Brain microvascular endothelial cell (primary cell): ENCODE measurements at regions not wholly inside any gene's neighbourhood (a gene's known extent, or its start where the extent isn't known, plus 50 kb on each side); places are given as distances from the start of the nearest gene placed in this dataset.

Experiments used
- DNase-seq: peaks from one replicate; pipeline ENCODE4 v3.0.0-alpha.2; 2020
- H3K27ac ChIP-seq: fragments of 250-450 bp; sonication (Bioruptor Pico); 2 replicates; pipeline ENCODE4 v1.5.1; 2020; ENCODE audit warnings: mild to moderate bottlenecking, moderate library complexity
- H3K27me3 ChIP-seq: fragments of 250-450 bp; sonication (Bioruptor Pico); replicated peaks from 2 replicates; pipeline ENCODE4 v1.5.1; 2020; ENCODE audit warnings: mild to moderate bottlenecking
- H3K36me3 ChIP-seq: fragments of 250-450 bp; sonication (Bioruptor Pico); replicated peaks from 2 replicates; pipeline ENCODE4 v1.5.1; 2020; ENCODE audit warnings: mild to moderate bottlenecking
- H3K4me3 ChIP-seq: 2 replicates; pipeline ENCODE4 v1.5.1; 2011; ENCODE audit warnings: low read depth, mild to moderate bottlenecking, control low read depth, low read length, moderate library complexity
- in situ Hi-C: cut with HindIII; loops from 2 replicates; pipeline ENCODE4 v1.10.0; 2017; ENCODE audit warnings: low sequenced_read_pairs, low pct_ligation_motif_present
- TF ChIP-seq, protein P1 (sequence below): IDR thresholded peaks from 2 replicates; pipeline ENCODE4 v1.5.1; 2011; ENCODE audit warnings: low read depth, mild to moderate bottlenecking, moderate library complexity, low read length, control low read depth, inconsistent platforms; ENCODE audit errors: missing control alignments

GRCh38 chr17:73749337-73749823 is 105.1 kb upstream of the SDK2 start:
- no peaks in the 10 kb centered on the region for H3K27me3 ChIP-seq
- no peak for DNase-seq

DNA sequence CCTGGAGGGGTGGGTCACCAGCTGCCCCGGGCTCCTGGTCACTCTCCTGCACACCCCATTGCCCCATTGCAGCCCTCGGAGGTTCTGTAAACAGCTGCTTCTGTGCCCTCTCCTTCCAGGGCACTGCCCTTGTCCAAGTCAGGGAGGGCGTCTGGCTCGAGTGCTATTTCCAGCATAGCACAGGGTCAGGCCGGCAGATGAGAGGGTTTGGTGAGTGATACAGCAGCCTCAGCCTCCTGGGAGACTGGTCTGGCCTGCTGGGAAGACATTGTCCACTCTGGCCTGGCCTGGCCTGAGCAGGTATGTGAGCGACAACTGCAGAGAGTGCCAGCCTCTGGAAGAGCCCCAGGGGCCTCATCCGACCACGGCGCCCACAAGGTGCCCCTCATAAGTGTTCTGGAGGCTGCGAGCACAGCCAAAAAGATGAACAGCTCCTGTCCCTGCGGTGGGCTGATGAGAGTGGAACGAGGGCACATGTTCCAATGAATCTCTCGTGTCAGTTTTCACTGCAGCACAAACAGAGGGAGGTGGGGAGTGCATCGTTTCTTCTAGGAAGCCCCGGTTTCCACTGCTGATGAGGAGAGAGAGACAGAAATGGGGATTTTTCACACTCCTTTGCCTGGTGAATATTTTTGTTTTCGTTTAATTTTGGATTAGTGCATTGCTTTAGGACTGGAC is 105.8 kb upstream of the SDK2 start:
- no peaks in the 10 kb centered on the region for H3K36me3 ChIP-seq
- no peak overlapping the region for H3K4me3 ChIP-seq
- TF ChIP-seq, protein P1, sequence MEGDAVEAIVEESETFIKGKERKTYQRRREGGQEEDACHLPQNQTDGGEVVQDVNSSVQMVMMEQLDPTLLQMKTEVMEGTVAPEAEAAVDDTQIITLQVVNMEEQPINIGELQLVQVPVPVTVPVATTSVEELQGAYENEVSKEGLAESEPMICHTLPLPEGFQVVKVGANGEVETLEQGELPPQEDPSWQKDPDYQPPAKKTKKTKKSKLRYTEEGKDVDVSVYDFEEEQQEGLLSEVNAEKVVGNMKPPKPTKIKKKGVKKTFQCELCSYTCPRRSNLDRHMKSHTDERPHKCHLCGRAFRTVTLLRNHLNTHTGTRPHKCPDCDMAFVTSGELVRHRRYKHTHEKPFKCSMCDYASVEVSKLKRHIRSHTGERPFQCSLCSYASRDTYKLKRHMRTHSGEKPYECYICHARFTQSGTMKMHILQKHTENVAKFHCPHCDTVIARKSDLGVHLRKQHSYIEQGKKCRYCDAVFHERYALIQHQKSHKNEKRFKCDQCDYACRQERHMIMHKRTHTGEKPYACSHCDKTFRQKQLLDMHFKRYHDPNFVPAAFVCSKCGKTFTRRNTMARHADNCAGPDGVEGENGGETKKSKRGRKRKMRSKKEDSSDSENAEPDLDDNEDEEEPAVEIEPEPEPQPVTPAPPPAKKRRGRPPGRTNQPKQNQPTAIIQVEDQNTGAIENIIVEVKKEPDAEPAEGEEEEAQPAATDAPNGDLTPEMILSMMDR, result no peak
- no peaks in the 10 kb centered on the region for H3K27me3 ChIP-seq
- H3K27ac ChIP-seq, result no peak overlapping the region
- in situ Hi-C loops, result no loop called here
- no peak for DNase-seq

More at GRCh38 chr17:73749337-73749823, 105.1 kb upstream of the SDK2 start:
- Histone ChIP-seq H3K36me3 (no peaks in the 10 kb centered on the region), H3K27ac (no peak overlapping the region), H3K4me3 (no peak overlapping the region)
- in situ Hi-C loops, result no loop called here
- TF ChIP-seq, protein P1, result no peak

DNA sequence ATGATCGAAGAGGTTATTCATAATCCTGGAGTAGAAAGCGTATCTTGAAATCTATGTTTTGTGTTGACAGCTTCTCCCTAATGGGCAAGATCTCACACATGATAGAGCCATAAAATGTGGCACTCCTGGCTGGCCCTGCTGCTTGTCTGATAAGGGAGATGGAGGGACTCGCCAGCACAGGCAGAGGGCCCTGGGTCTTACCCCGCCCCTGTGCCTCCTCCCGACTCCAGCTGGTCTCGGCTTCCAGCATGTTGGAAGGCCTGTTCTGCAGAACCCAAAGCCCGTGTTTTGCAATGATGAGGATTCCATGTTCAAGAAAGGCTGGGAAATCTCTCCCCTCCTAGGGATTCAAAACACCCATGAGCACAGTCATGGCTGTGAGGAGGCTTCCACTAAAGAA is 106.7 kb upstream of the SDK2 start:
- H3K4me3 ChIP-seq, result no peak overlapping the region
- DNase-seq, result no peak
- no peaks in the 10 kb centered on the region for H3K36me3 ChIP-seq
- in situ Hi-C loops, result no loop called here
- H3K27me3 ChIP-seq, result no peaks in the 10 kb centered on the region
- TF ChIP-seq, protein P1, result no peak
- no peak overlapping the region for H3K27ac ChIP-seq

DNA sequence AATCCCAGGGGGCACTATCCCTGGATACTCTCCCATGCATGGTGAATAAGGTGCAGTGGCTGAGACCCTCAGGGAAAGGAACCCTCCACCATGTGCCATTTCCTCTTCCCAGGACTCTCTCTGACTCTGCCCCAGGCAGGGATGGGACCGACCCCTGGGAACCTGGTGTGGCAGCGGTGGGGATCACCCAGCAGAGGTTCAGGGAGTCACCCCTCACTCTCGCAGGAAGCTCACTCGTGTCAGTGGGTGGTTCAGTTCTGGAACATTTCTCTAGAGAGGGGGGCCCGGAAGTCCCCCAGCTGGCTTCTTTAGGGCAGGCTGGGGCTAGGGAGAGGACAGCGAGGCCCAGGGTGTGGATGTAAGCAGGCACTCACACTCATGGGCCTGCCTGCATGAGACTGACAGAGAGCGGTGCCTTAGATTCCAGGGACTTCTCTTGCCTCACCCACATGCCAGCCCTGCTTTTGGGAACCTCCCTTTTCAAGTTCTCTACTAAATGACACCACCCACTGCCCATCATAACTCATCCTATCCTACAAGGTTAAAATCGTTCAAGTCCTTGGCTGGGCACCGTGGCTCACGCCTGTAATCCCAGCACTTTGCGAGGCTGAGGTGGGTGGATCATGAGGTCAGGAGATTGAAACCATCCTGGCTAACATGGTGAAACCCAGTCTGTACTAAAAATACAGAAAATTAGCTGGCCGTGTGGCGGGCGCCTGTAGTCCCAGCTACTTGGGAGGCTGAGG is 109.7 kb upstream of the SDK2 start:
- in situ Hi-C loops, result no loop called here
- no peak overlapping the region for H3K27ac ChIP-seq
- TF ChIP-seq, protein P1, result no peak
- no peaks in the 10 kb centered on the region for H3K36me3 ChIP-seq
- no peaks in the 10 kb centered on the region for H3K27me3 ChIP-seq
- no peak for DNase-seq
- no peak overlapping the region for H3K4me3 ChIP-seq

- Histone ChIP-seq H3K4me3 (no peak overlapping the region), H3K27me3 (no peaks in the 10 kb centered on the region), H3K36me3 (no peaks in the 10 kb centered on the region), H3K27ac (no peak overlapping the region)
- TF ChIP-seq, protein P1, result no peak
- DNase-seq, result no peak
- in situ Hi-C loops, result no loop called here
These were observed 110.7 kb upstream of the SDK2 start for GRCh38 chr17:73754886-73755400.
